SH-SY5Y (cell line): ENCODE measurements at regions not wholly inside any gene's neighbourhood (a gene's known extent, or its start where the extent isn't known, plus 50 kb on each side); places are given as distances from the start of the nearest gene placed in this dataset.

ENCODE experiments used
- GATA2 ChIP-seq: IDR thresholded peaks from 2 replicates; pipeline ENCODE4 v1.6.1; 2011; ENCODE audit warnings: mild to moderate bottlenecking, low read depth, low read length
- GATA3 ChIP-seq: IDR thresholded peaks from 2 replicates; pipeline ENCODE4 v1.6.1; 2011; ENCODE audit warnings: low read depth, mild to moderate bottlenecking, low read length, moderate library complexity

DNA sequence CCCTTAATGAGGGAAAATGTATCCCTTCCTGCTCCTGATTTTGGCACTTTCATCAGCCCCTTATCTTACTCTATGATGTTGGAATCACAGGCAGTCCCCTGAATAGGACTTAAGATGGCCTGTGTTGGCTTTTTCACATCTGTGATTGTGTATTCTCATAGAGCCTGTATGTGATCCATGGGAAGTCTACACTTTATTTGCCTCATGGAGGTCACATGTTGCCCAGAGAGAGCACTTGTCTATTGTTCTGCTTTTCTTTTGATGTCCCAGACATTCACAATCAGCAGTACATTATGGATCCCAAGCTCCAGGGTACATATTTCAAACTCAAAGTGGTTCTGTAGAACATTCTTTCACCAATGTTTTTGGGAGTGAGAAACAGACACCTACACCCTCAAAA lies 885.2 kb upstream of the ADGRL2 start:
- TF ChIP-seq GATA2 (no peak), GATA3 (no peak)
